ENCODE measurements at regions not wholly inside any gene's neighbourhood (a gene's known extent, or its start where the extent isn't known, plus 50 kb on each side); places are given as distances from the start of the nearest gene placed in this dataset.

GRCh38 chr16:51045794-51046193 is 105.3 kb downstream of the SALL1 start:
- TF ChIP-seq CTCF (IDR thresholded peaks at IDR 0.05): no peak
- no peak for DNase-seq
- Mint-ChIP-seq H3K4me1 (peaks cover 29% of the 10 kb centered on the region), H3K27me3 (ENCODE audit: low read depth, poor library complexity) (peaks cover 3% of the 10 kb centered on the region), H3K4me3 (no peak overlapping the region), H3K9me3 (no peaks in the 10 kb centered on the region), H3K36me3 (ENCODE audit: low read depth) (no peaks in the 10 kb centered on the region), H3K27ac (no peak overlapping the region)

DNA sequence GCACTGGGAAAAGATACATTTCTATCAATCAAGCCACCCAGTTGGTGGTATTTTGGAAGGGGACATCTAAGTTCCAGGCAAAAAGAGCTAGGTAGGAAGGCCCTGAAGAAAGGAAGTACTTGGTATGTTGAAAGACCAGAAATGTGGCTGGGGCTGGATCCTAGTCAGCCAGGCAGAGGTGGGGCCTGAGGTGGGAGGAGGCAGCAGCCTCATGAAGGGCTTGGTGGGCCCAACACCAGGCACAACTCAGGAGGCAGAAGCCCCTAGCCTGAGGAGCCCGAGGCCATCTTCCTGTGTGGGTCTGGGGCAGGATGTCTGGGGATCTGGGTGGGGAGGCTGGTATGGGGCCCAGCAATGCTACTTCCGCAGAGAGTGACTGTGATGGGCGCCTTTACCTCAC is 105.9 kb downstream of the SALL1 start:
- no peak for DNase-seq
- Mint-ChIP-seq H3K4me3 (no peak overlapping the region), H3K36me3 (ENCODE audit: low read depth) (no peaks in the 10 kb centered on the region), H3K27me3 (ENCODE audit: low read depth, poor library complexity) (peaks cover 6% of the 10 kb centered on the region), H3K9me3 (no peaks in the 10 kb centered on the region), H3K4me1 (peaks cover 29% of the 10 kb centered on the region), H3K27ac (no peak overlapping the region)
- TF ChIP-seq CTCF (IDR thresholded peaks at IDR 0.05): no peak

DNA sequence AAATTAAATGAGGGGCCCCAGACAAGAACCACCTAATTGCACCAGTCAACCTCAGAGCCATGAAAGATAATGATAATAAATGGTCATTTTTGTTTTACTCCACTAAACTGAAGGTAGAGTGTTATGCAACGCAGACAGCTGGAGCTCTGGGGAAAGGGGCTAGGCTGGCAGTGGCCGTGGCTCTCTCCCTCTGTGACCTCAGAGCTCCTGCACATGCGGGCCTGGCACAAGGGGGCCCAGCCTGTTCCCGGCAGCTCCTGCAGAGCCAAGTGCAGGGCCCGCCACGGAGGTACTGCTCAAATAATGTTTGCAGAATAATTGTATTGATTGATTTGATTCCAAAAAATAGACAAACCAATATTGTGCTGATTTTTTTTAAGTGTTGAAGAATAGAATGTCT is 109.5 kb downstream of the SALL1 start:
- H3K4me1 Mint-ChIP-seq: peaks cover 26% of the 10 kb centered on the region
- no peaks in the 10 kb centered on the region for H3K9me3 Mint-ChIP-seq
- H3K36me3 Mint-ChIP-seq (ENCODE audit: low read depth): no peaks in the 10 kb centered on the region
- peaks cover 6% of the 10 kb centered on the region for H3K27me3 Mint-ChIP-seq (ENCODE audit: low read depth, poor library complexity)
- DNase-seq: no peak
- no peak overlapping the region for H3K27ac Mint-ChIP-seq
- H3K4me3 Mint-ChIP-seq: no peak overlapping the region
- TF ChIP-seq CTCF (IDR thresholded peaks at IDR 0.05): no peak

- Mint-ChIP-seq H3K36me3 (ENCODE audit: low read depth) (no peaks in the 10 kb centered on the region), H3K27me3 (ENCODE audit: low read depth, poor library complexity) (peaks cover 4% of the 10 kb centered on the region), H3K4me1 (peaks cover 26% of the 10 kb centered on the region), H3K4me3 (no peak overlapping the region), H3K9me3 (no peaks in the 10 kb centered on the region), H3K27ac (no peak overlapping the region)
- no peak for TF ChIP-seq CTCF (IDR thresholded peaks at IDR 0.05)
- DNase-seq: no peak
Measured at GRCh38 chr16:51040637-51041036, 110.4 kb downstream of the SALL1 start.

DNA sequence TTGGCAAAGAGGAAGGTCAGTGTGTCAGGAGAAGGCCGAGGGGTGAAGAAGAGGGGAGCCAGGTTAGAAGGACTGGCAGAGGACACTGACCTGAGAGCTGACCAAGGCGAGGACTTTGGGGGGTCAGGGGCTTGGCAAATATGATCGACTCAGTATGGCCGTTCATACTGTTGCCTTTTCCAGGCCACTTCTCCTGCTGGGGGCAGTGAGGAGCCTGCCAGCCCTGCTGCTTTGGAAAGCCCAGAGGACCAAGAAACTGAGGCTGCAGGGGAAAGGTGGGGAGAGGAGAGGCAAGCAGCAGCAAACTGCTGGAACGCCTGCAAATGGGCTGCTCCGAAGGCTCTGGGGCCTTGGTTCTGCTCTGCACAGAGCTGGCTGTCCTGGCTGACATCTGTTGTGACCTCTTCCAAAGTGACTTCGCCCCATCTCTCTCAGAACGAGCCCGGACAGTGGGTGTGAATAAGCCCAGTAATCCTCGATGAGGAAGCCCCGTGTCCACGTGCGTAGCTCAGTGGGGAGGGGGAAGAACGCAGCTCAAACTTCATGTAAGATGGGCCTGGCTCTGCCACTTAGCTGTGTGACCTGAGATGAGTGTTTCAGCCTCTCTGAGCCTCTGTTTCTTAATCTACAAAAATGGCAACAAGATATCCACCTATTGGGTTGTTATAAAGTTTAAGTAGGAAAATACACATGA is 111.3 kb downstream of the SALL1 start:
- Mint-ChIP-seq H3K9me3 (no peaks in the 10 kb centered on the region), H3K4me1 (peaks cover 26% of the 10 kb centered on the region), H3K36me3 (ENCODE audit: low read depth) (no peaks in the 10 kb centered on the region), H3K4me3 (no peak overlapping the region), H3K27me3 (ENCODE audit: low read depth, poor library complexity) (peaks cover 4% of the 10 kb centered on the region), H3K27ac (no peak overlapping the region)
- TF ChIP-seq CTCF (IDR thresholded peaks at IDR 0.05): no peak
- DNase-seq: no peak

DNA sequence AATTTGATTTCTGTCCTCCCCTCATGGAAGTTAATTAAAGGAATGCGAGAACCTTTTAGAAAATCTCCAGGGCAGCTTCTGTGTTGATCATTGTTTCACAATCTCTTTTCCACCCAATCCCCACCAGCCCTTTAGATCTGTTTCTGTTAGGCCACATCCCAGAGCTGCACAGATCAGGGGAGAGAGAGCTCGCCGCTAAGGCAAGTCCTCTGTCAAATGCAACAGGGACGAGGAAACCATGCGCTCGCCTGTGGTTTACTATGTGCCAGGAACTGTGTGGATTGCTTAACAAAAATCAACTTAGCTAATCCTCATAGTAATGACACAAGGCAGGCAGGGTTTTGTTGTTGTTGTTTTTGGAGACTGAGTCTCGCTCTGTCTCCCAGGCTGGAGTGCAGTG is 115.4 kb downstream of the SALL1 start:
- TF ChIP-seq CTCF (IDR thresholded peaks at IDR 0.05): no peak
- peaks cover 4% of the 10 kb centered on the region for H3K27me3 Mint-ChIP-seq (ENCODE audit: low read depth, poor library complexity)
- no peaks in the 10 kb centered on the region for H3K36me3 Mint-ChIP-seq (ENCODE audit: low read depth)
- H3K4me3 Mint-ChIP-seq: no peak overlapping the region
- no peak for DNase-seq
- H3K4me1 Mint-ChIP-seq: peaks cover 26% of the 10 kb centered on the region
- H3K9me3 Mint-ChIP-seq: no peaks in the 10 kb centered on the region
- no peak overlapping the region for H3K27ac Mint-ChIP-seq

All from nephron progenitor cell (in vitro differentiated cells).